Activated CD4-positive, alpha-beta T cell treated with anti-CD3 and anti-CD28 coated beads, Interleukin-2, amount 50 U/mL, for 48 hours (primary cell): ENCODE measurements at regions not wholly inside any gene's neighbourhood (a gene's known extent, or its start where the extent isn't known, plus 50 kb on each side); places are given as distances from the start of the nearest gene placed in this dataset.
A peak's percentile ranks its signal among the peaks of the same experiment; 100 is the strongest.
"Not testable (repeated sequence)": the region's sequence is repeated elsewhere in the genome, so short reads cannot be mapped to it uniquely, and the experiment has no call there.

Source experiments
- DNase-seq, 2 experiments: peaks; one replicate each; pipeline ENCODE4 v3.0.0-alpha.2; 2020

DNA sequence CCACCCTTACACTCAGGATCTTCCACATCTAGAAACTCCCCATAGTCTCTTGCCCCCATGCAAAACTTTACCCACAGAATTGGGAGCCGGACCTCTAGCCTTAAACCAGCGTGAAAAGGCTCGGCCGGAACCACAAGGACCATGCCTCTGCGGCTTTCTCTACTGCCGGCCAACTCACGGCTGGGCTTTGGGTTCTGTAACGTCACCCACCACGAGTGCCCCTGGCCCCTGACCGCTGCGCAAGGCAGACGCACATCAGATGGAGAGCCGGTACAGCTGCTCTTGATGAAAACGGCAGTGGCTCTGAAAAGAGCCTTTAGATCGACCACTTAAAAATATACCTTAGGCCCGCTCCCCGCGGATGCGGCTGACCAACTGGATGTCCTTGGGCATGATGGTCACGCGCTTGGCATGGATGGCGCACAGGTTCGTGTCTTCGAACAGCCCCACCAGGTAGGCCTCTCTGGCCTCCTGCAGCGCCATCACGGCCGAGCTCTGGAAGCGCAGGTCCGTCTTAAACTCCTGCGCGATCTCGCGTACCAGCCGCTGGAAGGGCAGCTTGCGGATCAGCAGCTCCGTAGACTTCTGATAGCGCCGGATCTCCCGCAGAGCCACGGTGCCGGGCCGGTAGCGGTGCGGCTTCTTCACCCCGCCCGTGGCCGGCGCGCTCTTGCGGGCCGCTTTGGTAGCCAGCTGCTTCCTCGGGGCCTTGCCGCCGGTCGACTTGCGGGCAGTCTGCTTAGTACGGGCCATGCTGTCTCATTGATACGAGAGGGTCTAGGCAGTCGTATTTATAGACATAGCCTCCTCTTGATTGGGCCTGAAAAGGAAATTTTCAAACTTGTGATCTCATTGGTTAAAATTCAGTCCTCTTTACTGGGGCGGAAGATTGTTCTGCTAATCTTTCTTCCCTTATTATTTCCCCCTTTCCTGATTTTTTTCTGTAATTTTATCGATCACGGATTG lies 66.3 kb downstream of the FAM72C start:
- DNase-seq: peak; percentile 9 to 25

DNA sequence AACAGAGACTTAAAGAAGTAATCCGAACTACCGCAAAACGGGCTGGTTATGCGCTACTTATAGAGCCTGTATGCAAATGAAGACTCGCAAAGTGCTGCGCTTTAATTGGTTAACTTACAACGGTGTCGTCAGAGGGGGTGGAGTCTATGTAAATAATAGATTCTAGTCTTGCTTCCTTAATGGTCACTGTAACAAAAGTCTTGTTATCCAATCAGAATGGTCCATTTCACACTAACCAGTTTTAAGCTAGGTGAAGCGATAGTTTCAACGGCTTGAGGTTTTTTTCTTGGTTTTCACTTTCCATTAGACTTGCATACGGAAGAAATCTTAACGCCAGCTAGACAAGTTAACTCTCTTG lies 67.2 kb downstream of the FAM72C start:
- not testable (repeated sequence) for DNase-seq

DNA sequence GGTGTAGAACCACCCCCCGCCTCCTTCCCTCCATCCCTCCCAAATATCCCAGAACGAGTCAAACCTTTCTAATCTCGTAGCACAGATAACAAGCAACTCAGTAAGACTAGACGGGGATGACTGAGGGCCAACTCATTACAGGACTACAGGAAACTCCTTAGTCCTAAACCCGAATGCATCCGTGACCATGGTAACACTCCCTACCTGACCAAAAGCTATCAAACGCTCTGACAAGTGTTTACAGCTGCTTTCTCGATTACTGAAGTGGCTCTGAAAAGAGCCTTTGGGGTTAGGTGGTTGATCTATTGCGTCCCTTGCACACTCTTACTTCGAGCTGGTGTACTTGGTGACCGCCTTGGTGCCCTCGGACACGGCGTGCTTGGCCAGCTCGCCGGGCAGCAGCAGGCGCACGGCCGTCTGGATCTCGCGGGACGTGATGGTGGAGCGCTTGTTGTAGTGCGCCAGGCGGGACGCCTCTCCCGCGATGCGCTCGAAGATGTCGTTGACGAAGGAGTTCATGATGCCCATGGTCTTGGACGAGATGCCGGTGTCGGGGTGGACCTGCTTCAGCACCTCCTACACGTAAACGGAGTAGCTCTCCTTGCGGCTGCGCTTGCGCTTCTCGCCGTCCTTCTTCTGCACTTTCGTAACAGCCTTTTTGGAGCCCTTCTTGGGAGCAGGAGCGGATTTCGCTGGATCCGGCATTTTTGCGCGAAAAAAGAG lies 67.7 kb downstream of the FAM72C start:
- not testable (repeated sequence) for DNase-seq

DNA sequence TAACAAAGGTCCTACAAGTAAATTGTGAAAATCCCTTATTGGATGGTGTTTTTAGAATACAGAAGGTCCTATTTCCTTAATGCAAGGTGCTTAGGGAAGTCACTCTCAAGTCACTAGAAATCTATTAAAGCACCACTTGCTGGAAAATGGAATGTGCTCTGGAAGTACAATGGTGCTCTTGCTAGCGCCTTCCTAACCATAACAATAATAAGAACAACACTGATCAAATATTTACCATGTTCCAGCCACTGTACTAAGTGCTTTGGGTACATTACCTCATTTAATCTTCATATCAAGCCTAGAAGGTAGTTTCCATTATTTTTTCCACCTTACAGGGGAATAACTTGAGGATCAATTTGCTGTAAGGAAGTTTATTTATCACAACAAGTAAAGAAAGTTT lies 75.4 kb downstream of the FAM72C start:
- DNase-seq: not testable (repeated sequence)

DNA sequence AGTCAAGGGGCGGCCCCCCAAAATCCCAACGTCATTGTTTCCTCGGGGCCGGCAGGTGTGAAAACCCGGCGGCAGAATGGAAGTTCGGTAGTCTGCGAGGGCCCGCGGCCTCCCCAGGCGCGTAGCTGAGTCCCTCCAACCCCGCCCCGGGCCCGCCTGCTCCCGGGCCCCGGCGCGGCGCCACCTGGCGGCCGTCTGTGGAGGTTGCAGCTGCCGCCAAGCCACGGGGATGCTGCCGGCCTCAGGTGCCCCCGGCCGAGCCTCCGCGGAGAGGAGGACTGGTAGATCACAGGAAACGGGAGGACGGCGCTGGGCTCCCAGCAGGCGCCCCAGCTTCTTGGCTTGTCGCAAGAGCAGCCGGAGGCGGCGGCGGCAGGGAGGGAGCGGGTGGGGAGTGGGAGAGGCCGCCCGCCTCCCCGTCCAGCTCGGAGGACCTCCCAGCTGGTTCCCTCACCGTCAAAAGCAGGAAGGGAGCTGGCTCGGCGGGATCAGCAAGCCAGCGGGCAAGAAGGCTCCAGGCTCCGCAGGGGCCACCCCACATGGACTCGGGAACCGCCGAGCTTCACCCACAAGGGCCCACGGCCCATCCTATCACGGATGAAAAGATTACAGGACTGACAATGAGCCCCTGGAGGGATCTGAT lies 86.7 kb downstream of the FAM72C start:
- DNase-seq: peak; percentile 71 to 79

DNA sequence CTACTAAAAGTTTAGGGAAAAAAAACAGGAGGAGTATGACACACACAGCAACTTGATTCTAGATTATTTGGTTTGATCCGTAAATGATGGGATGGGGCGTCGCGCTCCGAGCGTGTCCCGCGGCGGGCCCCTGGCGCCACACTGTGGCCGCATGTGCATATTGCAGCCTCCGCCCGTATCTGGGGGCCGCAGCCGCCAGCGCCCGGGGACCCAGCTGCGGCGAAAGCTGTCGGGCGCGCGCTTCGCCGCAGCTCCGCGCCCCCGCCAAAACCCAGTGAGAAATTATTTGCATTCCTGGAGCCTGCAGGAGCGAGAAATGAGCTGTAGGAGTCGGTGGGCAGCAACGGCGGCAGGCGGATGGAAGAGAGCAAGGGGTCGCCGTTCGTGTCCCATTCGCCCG lies 87.3 kb downstream of the FAM72C start:
- DNase-seq: peak; percentile 43 to 56

DNA sequence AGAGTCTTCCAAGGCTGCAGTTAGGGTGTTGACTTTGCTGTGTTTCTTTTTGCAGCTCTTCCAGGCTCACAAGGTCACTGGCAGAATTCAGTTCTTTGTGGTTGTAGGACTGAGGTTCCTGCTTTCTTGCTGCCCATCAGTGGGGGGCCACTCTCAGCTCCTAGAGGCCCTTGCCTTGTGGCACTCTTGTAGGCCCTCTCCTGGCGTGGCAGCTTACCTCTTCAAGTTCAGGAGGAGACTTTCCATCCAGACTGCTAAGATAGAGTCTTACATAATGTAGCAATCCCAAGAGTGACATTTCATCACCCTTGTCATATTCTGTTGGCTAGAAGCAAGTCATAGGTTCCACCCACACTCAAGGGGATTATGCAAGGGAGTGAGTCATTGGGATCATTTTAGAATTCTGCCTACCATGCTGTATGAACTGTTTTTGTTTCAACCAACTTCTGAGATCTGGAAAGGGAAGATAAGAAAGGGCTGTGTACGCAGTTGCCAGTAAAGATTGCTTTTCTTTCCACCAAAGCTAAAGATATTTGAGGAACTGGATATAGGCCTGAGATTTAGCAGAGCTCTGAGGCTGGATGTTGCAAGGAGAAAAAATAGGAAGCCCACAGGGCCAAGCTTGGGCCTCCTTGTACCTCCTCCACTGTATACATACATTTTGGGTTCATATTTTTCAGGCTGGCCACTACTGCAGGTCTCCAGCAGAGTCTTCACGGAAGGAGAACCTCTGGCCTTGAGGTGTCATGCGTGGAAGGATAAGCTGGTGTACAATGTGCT lies 91.8 kb downstream of the FAM72C start:
- DNase-seq: not testable (repeated sequence)

DNA sequence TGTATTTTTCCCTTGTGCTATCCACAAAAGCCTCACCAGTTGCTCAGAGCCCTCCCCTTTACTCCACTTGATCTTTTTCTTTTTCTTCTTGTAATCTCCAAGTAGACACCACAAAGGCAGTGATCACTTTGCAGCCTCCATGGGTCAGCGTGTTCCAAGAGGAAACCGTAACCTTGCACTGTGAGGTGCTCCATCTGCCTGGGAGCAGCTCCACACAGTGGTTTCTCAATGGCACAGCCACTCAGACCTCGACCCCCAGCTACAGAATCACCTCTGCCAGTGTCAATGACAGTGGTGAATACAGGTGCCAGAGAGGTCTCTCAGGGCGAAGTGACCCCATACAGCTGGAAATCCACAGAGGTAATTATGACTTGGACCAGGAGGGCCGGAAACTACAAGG lies 95.8 kb downstream of the FAM72C start:
- not testable (repeated sequence) for DNase-seq

DNA sequence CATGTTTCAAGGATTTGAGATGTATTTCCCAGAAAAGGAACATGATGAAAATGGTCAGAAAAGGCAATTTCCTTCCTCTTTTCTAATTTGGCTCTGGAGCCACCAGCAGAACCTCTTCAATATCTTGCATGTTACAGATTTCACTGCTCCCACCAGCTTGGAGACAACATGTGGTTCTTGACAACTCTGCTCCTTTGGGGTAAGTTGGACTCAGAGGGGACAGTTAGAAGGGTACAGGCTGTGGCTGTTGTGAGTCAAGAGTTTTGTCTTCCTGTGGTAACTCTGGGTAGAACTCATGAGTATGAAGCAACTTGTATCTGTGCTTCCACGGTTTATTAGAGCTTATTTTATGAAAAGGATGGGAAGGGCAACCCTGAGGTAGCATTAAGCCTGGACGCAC lies 97.2 kb downstream of the FAM72C start:
- DNase-seq: not testable (repeated sequence)

DNA sequence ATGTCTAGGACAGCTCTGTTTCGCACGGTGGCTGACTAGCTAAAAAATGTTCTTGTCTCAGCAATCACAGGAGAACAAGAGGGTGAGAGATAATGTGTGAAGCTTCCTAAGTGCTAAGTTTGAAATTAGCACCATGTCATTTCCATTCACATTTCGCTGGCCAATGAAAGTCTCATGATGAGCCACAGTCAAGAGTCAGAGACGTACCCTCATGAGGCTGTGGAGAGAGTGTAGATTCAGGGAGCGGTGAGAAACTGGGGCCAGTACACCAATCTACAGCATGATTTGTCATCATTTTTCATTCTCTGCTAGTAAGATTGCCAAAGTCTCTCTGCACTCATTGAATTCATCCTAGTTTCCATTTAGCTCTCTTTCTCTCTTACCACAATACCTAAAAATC lies 98.1 kb downstream of the FAM72C start:
- DNase-seq: not testable (repeated sequence)

DNA sequence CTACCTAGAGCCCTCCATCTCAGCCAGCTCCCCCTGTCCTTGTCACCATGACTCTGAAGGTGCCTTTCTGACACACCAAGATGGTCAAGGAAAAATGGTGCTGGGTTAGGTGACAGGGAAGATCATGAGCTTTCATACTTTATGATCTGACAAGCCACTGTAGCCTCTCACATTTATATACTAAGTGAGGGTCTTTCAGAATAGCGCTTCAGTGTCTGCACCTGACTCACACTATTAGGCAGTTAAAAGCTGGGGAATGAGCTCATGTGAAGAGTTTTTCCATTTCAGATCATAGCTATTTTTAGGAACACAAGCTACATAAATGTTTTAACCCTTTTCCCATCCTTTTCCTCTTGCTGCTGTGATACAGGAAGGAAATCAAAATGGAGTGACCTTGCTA lies 101.4 kb downstream of the FAM72C start:
- DNase-seq: not testable (repeated sequence)

DNA sequence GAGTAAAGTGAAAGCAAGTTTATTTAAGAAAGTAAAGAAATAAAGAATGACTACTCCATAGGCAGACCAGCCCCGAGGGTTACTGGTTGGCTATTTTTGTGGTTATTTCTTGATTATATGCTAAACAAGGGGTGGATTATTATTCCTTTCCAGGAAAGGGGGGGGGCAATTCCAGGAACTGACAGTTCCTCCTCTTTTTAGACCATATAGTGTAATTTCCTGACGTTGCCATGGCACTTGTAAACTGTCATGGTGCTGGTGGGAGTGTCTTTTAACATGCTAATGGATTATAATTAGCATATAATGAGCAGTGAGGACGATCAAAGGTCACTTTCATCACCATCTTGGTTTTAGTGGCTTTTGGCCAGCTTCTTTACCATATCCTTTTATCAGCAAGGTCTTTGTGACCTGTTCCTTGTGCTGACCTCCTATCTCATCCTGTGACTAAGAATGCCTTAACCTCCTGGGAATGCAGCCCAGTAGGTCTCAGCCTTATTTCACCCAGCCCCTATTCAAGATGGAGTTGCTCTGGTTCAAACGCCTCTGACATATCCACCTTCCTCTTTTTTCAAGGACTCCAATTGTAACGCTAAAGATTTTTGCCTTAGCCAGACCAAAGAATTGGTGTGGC lies 104.1 kb downstream of the FAM72C start:
- not testable (repeated sequence) for DNase-seq

DNA sequence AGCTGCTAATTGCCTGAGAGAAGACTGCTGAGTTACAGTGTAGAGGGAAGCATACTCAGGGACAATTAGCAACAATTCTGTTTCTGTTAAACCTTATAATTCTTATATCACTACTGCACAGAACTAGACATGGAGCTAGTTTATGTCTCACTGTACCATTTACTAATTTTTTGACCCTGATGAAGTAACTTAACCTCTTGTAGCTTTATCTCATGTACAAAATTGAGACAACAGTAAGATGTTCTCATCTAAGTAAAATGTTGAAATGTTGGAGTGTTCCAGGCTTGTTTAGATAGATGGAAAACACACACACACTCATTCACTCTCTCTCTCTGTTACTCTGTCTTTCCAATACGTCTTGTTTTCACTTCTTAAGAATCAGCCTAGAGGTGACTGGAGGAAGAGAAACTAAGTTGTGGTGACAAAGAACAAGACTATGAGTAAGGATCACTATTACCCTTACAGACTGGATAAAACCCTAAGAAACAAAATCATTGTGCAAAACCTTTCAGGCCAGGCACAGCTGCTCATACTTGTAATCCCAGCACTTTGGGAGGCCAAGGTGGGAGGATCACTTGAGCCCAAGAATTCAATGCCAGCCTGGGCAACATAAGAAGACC lies 107.8 kb downstream of the FAM72C start:
- DNase-seq: not testable (repeated sequence)

DNA sequence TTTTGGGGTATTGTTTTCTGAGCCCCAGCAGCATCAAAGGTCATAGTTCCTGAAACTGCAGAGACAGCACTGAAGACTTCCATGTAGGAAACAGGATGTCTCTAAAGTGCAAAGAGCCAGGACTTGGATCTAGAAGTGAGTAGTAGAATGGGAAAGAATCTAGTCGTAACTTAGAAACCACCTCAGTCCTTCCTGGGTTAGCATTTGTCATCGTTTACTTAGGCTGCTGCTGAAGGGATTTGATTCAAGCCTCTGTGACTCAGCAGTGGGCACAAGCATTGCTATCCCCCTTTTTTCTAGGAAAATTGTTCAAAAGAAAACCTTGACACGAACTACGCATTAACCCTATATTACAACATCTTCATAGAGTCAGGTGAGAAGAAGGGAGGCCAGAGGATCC lies 109.1 kb downstream of the FAM72C start:
- DNase-seq: not testable (repeated sequence)

DNA sequence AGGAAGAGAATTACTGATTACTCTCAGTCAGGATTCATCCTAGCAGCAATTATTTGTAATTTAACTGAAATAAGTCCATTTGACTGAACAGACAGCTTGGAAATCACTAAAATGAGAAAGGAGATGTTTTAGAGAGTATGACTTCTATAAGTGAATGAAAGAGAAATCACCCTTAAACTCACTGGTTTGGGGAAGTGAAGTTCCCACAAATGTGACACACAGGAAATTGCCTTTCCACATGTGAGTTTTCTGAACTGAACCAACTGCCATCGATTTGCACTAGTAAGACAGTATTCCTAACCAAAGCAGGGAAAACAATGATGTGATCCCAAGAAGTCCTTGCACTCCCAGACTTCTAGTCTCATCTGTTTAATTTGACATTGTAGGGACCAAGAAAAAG lies 110.5 kb downstream of the FAM72C start:
- not testable (repeated sequence) for DNase-seq

DNA sequence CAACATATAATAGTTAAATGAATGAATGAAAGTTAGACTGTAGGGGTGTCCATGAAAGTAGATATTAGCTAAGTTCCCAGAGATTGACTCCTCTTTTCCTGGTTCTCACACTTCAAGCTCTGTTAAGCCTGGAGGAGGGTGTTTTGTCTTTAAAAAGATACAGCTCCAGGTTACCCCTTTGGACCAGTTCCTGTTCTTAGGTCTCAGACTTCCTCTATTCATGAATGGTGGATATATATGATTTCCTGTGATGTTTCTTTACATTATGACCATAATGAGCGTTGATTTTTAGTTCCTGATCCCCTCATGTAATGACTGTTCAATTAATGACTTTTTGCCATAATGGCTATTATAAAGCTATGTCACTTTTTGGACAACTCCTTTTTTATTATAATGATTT lies 115.9 kb downstream of the FAM72C start:
- DNase-seq: not testable (repeated sequence)

DNA sequence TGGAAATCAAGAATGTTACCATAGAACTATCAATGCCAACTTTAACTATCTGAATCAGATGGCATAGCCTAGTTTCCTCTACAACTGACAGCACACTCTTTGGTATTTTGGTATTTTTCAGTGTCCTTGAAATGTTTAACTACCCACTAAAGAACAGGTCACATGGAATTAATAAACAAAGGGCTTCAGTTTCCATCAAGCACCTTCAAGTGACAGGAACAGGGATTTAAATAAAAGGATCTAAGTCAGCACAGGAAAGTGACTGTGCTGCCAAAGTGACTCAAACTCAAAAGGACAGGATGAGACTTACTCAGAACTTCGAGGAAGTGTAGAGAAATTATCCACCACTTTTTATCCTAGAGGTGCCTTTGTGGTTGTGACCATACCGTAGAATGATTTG lies 117.7 kb downstream of the FAM72C start:
- not testable (repeated sequence) for DNase-seq

DNA sequence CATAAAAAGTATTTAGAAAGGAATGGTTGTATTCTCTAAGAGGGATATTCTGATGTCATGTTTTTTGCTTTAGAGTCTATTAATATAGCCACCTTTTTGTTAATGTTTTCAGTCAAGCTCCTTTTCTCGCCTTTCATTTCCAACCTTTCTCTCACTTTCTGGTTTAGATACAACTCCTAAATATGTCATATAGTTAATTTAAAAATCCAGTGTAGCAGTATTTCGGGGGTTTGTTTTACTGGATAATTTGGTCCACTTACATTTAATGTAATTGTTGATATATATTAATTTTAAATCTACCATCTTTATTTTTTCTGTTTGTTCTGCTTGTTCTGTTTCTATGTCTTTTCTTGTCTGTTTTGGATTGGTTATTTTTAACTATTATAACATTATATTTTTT lies 121.1 kb downstream of the FAM72C start:
- DNase-seq: not testable (repeated sequence)

DNA sequence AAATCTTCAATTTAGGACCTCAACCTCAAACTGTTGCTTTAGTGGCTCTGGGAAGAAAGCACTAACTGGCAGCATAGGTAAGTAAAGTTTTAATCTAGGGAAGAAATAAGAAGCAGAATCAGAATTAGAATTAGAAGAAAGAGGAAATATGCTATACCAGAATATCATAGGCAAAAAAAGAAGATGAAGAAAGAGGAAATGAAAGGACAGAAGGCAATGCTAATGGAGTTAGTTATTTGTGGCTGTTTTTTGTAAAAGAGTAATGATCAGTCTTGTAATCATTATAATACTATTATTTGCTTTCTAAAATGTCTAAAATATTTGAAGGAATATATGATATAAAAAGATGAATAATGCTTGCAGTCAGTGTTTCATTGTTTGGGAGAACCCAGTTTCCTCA lies 122.9 kb downstream of the FAM72C start:
- not testable (repeated sequence) for DNase-seq

DNA sequence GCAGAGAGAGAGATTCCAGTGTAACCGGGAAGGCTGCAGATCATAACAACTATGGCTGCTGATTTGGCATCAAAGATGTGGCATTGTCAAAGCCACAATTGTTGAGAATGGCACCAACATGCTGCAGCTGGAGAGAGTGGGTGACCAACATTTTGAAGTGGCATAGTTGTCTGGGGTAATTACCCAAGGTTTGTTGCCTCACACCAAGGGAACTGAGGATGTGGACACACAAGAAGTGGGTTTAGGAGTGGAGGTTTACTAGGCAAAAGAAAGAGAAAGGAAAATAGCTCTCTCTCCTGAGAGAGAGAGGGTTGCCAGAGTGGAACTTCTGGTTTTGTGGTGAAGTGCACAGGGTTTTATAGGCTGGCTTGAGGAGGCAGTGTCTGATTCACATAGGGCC lies 126.6 kb downstream of the FAM72C start:
- DNase-seq: not testable (repeated sequence)

DNA sequence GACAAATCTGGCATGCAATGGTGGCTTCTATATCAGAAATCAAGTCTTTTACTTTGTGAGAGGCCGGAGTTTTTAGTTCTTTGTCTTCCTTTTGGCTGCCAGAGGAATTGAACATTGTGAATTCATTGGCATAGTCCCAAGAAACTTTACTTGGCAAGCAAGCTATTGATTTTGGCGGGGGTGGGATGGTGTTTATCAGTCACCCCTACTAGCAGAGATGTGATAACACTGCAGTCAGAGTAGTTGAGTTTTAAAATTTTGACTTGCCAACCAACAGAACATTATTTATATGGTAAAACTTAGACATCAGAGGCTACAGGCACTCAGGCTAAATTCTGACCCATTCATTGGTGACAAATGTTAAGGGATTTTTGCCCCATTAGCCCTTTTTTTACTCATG lies 129.7 kb downstream of the FAM72C start:
- DNase-seq: not testable (repeated sequence)

DNA sequence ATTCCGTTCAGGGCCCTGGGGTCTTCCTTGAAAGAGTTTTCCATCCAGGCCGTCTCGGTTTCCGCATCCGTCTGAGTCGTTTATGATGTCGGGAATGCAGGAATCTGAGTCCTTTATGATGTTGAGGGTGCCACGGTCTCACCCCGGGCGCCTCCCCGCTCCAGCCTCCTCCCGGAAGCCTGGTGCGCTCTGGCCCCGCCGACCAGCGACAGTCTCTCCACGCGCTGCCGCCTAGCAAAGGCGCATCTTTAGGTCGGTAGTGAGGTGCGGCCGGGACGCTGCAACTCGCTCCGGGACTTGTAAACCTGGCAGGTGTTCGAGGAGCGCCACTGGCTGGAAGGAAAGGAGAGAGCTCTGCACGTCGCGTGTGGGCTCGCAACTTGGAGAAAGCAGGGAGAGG lies 132.6 kb downstream of the FAM72C start:
- not testable (repeated sequence) for DNase-seq
